WI38 (cell line): ENCODE measurements at regions not wholly inside any gene's neighbourhood (a gene's known extent, or its start where the extent isn't known, plus 50 kb on each side); places are given as distances from the start of the nearest gene placed in this dataset.

Source experiments
- H3K4me3 ChIP-seq: 2 replicates; pipeline ENCODE4 v1.5.1; 2011; ENCODE audit warnings: low read depth, mild to moderate bottlenecking, control low read depth, low read length
- TF ChIP-seq, protein P1 (sequence below): IDR thresholded peaks from 2 replicates; pipeline ENCODE4 v1.5.1; 2012; ENCODE audit warnings: low read depth, mild to moderate bottlenecking, control low read depth, low read length

DNA sequence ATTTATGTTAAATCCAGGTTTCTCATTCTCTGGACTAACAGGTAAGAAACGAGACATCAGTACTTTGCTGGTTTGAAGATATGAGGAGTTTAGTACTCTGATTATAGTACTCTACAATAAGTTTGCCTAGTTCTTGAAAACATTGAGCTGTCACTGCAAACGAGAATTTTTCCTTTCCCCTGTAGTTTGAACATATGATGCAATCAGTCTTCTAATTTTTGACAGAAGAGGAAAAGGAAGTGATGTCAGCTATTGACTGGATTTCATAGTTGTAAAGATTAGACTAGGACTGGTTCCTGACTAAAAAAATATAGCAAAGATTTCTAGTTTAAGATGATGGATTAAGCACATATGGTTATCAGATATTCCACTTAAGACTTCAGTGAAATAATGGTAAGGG lies 461.9 kb downstream of the LRRIQ3 start:
- H3K4me3 ChIP-seq: no peak overlapping the region
- TF ChIP-seq, protein P1, sequence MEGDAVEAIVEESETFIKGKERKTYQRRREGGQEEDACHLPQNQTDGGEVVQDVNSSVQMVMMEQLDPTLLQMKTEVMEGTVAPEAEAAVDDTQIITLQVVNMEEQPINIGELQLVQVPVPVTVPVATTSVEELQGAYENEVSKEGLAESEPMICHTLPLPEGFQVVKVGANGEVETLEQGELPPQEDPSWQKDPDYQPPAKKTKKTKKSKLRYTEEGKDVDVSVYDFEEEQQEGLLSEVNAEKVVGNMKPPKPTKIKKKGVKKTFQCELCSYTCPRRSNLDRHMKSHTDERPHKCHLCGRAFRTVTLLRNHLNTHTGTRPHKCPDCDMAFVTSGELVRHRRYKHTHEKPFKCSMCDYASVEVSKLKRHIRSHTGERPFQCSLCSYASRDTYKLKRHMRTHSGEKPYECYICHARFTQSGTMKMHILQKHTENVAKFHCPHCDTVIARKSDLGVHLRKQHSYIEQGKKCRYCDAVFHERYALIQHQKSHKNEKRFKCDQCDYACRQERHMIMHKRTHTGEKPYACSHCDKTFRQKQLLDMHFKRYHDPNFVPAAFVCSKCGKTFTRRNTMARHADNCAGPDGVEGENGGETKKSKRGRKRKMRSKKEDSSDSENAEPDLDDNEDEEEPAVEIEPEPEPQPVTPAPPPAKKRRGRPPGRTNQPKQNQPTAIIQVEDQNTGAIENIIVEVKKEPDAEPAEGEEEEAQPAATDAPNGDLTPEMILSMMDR: no peak

GRCh38 chr1:73727036-73727435 lies 470.9 kb downstream of the LRRIQ3 start:
- TF ChIP-seq, protein P1: no peak
- no peak overlapping the region for H3K4me3 ChIP-seq

DNA sequence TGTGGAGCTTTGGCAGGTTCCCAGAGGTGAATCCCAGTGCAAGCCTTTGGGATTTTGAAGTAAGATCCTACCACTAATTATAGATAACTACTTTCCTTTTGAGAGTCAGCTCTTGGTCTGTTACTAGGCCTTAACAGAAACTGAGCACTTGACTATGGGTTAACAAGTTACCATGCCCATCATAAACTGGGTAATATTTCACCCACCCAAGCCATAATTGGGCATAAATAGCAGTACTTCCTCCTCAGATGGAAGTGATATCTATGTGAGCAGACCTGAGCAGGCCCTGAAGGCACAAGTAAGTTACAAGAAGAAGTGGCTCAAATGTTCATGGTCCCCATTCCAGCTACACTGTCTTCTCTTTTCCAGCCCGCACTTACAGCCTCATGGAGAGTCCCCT lies 475.9 kb downstream of the LRRIQ3 start:
- TF ChIP-seq, protein P1: no peak
- H3K4me3 ChIP-seq: no peak overlapping the region

DNA sequence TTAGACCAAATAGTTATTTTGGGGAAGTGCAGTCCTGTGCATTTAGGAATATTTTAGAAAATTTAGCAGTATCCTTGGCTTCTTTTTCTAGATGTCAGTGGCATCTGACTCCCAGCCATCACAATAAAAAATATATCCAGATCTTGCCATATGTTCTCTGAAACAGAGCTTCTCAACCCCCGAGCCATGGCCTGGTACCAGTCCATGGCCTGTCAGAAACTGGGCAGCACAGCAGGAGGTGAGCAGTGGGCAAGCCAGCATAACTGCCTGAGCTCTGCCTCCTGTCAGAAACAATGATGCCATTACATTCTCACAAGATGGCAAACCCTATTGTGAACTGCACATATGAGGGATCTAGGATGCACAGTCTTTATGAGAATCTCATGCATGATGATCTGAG lies 480.0 kb downstream of the LRRIQ3 start:
- H3K4me3 ChIP-seq: no peak overlapping the region
- TF ChIP-seq, protein P1: no peak

GRCh38 chr1:73711089-73711488 lies 486.9 kb downstream of the LRRIQ3 start:
- TF ChIP-seq, protein P1: no peak
- no peak overlapping the region for H3K4me3 ChIP-seq

DNA sequence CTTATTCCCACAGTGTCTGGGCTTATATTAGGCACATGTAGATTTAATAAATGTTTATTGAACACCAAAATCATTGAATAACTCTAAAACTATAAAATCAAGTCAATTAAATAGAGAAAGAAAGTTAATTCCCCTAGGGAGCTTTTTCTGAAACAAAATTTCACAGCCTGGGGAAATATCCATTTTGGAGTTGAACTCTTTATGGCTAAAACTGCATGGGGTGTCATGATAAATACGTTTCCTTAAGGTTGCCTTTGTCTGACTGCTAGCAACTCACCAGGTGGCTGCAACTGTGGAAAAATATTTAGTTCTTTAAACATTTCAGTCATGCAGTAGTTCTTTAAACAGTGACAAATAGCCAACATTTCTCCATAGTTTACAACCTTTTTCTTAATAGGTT lies 496.1 kb downstream of the LRRIQ3 start:
- TF ChIP-seq, protein P1: no peak
- H3K4me3 ChIP-seq: no peak overlapping the region

DNA sequence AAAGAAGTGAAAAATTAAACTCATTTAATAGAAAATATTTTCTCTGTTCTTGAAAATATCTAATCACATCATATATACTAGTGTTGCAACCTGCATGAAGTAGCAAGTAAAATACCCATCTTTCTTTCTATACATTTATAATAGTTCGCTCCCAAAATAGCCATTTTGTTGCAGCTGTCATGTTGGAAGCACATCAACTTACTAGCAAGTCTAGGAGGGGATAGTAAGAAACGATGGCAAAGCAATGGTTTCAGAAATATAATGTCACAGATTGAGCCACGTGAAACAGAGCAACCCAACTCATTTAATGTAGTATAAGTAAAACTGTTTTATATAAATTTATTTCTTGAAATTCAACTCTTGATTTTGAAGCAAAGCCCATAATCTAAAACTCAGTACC lies 521.8 kb downstream of the LRRIQ3 start:
- no peak overlapping the region for H3K4me3 ChIP-seq
- TF ChIP-seq, protein P1: no peak
